Right ventricle myocardium superior (tissue), 1 donor: ENCODE measurements at regions not wholly inside any gene's neighbourhood (a gene's known extent, or its start where the extent isn't known, plus 50 kb on each side); places are given as distances from the start of the nearest gene placed in this dataset.
"Not testable (repeated sequence)": the region's sequence is repeated elsewhere in the genome, so short reads cannot be mapped to it uniquely, and the experiment has no call there.

ENCODE experiments used
- ATAC-seq: fragments of 200-7000 bp; cut with Tn5 transposase; one replicate; pipeline ENCODE4 v1.9.1; 2020; ENCODE audit warnings: mild to moderate bottlenecking; ENCODE audit not compliant: poor library complexity
- DNase-seq: peaks from one replicate; pipeline ENCODE4 v3.0.0-alpha.2; 2020
- intact Hi-C: fragments of 100-400 bp; cut with DNase I; formaldehyde crosslinking; loops from one replicate; pipeline ENCODE4 v1.11.2; 2022
- donor health status: DM: no; HTN: yes; CAD: no; lungs with severe emphysema.

DNA sequence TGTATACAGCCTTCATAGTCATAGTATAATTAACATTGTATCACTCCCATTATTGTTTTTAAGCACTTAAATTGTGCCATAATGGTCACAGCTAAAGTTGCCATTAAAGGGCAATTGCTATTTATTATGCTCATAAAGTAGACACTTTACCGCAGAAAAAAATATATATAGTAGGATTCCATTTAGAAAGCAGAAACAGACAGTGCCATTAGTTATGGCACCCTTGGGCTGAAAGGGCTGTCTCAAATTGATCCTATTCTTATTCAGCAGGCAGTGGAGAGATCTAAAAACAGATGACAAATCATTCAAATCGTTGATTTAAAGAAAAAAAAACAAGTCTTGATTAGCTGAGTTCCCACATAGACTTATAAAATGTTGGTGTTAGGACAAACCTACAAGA, 514.2 kb upstream of the ROBO2 start:
- DNase-seq, result no peak
- intact Hi-C loops, result no loop called here
- no peak for ATAC-seq

DNA sequence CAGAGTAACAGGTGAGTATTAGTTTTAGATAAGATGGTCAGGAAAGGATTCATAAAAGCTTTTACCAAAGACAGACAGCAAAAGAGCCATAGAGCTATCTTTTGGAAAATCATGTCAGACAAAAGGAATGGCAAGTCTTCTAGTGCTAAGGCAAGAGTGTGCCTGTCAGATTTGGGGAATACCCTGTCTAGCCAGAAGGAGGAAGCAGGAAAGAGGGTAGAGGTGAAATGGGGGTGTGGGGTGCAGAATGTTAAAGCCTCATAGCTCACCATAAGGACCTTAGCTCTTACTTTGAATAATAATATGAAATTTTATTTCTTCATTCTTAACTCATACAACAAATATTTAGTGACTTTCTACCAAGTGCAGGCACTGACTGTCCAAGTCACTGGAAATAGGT, 512.1 kb upstream of the ROBO2 start:
- ATAC-seq (no peak), DNase-seq (no peak)
- intact Hi-C loops, result no loop called here

DNA sequence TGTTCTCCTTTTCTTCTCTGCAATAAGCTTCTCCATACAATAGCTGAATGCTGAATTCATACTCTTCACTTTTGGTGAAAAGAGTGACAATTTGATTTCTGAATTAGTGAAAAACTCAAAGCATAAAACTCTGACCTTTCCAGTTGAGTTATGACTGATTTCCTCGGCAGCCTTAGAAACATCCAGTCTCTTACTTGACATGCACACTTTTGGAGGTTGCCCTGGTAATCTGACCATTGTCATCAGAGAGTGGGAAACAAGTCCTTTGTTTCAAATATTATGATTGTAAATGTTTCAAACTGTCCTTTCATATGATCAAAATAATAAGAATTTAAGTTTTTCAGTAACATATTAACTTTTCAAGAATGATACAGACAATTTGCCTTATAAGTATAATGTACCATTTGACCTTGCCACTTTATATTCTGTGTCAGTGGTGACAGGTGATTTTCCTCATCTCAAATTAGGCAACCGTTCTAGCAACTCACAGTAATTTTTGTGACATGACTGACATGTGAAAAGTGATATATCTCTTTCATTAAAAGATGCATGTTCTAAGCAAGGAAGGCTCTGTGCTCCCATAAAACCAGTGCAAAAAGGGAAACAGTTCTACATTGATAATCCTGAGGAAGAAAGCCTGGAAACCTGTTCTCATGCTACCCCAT, 507.6 kb upstream of the ROBO2 start:
- ATAC-seq (no peak), DNase-seq (no peak)
- intact Hi-C loops, result no loop called here

DNA sequence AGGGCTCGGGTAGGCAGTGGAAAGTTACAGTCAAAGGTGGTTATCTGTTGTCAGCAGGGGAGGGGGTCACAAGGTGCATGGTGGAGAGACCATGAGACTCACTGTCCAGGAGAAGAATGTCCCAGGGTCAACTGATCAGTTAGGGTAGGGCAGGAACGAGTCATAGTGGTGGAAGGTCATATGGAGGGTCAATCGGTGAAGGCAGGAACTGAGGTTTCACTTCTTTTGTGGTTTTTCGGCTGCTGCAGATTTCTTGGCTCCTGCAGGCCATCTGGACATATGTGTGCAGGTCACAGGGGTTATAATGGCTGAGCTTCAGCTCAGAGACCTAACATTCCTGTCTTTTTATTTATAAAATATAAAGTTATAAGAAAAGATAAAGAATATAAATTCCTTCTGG, 506.2 kb upstream of the ROBO2 start:
- DNase-seq, ATAC-seq, intact Hi-C loops: not testable (repeated sequence)

DNA sequence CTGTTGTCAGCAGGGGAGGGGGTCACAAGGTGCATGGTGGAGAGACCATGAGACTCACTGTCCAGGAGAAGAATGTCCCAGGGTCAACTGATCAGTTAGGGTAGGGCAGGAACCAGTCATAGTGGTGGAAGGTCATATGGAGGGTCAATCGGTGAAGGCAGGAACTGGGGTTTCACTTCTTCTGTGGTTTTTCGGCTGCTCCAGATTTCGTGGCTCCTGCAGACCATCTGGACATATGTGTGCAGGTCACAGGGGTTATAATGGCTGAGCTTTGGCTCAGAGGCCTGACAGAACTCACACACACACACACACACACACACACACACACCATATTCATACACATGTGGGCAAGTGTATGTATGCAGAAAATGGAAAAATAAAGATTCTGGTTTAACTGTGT, 502.0 kb upstream of the ROBO2 start:
- ATAC-seq, intact Hi-C loops: not testable (repeated sequence)

DNA sequence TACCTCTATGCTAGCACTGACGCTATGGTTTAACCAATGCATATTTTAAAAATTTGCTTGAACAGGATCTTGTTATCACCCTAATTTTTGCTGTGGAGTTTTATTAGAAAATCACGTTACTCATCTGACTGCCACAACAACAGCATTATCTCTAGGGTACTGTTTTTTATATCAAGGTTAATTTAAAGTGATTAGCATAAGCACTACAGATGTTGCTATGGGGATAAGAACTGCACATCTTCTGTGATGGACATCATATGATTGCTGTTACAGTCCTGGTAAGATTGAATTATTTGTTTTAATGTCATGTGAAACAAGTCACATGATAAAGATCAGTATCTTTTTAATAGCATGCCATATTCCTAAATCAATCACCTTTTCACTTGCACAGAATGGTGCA, 492.2 kb upstream of the ROBO2 start:
- intact Hi-C loops, result no loop called here
- ATAC-seq, result no peak
- DNase-seq, result no peak

More for the DNA sequence above, 502.0 kb upstream of the ROBO2 start:
- DNase-seq, result not testable (repeated sequence)

DNA sequence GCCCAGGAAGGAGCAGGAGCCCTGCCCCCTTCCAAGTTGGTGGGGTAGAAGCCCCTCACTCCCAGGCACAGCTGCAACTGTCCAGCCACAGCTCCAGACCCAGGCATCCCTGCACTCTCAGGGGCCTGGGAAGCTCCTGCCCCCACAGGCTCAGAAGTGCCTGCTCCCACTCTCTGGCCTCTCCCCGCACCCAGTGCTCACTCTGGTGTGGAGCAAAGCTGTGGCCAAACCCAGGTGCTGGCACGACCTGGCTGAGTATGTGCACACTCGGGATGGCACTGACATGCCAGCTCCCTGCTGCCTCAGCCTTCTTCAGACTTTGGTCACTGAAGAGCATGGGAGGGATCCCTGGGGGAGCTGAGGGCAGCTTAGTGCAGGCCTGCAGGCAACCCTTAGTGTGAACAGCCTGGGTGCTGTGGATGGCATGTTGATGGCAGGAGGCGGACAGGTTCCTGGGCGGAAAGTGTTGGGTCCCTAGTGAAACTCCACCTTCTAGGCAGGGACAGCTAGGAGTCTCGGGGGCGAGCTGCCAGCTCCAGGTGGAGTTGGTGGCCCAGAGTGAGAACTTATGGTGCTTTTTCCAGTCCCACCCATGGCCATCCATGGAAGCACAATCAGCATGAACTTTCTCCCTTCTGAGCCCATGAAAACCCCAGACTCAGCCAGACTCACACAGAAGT, 489.2 kb upstream of the ROBO2 start:
- ATAC-seq (no peak), DNase-seq (no peak)
- intact Hi-C loops, result no loop called here

DNA sequence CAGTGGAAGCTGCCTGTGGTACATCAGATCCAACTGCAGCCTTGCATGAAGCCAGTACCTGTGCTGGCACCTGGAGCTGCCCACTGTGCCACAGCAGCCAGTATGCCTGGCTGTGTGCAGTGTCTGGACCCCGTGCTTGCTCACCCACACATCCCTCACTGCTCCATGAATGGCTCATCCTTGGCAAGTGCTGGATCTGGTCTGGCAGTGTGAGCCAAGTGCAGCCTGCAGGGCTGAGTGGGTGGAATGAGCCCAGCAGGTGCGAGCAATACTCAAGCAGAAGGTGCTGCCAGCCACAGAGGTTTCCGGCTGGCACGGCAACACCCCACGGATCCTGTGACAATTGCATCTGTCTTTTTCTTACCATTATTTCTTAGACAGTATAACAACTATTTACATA, 488.2 kb upstream of the ROBO2 start:
- no peak for DNase-seq
- ATAC-seq, result no peak
- intact Hi-C loops, result no loop called here

DNA sequence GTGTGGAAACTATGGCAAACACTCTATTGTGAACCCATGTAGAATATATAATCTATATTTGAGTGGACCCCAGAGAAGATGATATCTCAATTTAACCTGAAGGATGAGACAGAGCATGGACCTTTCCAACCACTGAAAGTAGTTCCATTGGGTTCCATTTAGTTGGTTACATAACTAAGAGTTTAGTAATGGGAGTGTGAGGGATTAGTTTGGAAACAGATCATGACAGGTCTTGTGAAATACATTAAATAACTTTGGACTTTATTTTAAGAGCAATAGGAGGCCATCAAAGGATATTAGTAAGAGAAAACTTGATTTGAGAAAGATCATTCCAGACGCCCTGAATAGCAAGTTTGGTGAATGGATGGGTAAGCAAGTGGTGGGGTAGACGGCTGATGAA, 487.2 kb upstream of the ROBO2 start:
- DNase-seq, result no peak
- intact Hi-C loops, result no loop called here

DNA sequence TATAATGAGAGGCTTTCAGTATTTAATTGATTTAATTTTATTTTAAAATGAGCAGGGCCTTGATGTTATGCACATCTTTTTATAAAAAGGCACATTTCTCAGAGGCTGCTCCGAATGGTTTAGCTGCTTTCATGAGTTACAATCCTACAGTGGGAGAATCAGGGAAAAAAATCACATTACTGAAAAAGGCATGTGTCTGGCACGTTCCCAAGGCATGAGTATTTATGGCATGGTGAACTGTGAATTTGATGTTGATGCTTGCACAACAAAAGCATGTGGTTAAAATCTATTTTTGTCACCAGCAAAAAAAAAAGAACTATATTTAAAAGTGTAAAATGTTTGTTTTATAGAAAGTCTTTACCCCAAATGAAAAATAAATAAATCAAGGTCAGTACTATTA, 485.2 kb upstream of the ROBO2 start:
- intact Hi-C loops, result no loop called here
- peak; percentile 55 for ATAC-seq
- no peak for DNase-seq

More for the DNA sequence above, 487.2 kb upstream of the ROBO2 start:
- ATAC-seq, result no peak

DNA sequence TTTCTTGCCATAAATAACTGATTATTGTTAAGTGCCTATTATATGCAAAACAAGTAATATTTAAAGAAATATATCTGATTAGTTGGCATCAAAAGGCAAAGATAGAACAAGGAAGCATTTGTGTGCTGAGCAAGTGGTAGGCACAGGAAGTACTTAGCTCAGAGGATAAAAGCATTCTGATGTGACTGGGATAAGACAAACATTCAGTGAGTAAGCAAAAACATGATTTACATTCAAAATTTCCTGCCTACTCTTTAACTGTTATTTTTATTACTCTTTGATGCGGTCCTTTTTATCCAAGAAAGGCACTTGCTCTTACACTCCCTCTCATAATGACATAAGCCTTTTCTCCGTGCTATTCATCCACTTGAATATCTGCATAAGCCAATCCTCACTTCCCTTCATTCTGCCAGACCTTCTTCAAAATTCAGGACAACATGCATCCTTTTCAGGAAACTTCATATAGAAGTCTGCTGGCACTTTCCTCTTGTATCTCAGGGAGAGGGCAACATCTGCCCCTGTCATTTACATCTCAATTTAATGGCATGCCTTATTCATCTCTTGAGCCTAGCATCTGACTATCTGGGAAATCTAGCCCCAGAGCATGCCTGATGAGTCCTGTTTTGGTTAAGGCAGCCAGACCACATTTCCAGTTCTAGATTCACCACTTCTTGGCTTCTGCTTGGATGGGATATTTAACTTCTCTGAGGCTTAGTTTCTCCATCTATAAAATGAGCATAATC, 478.2 kb upstream of the ROBO2 start:
- DNase-seq (no peak), ATAC-seq (no peak)
- intact Hi-C loops, result no loop called here

DNA sequence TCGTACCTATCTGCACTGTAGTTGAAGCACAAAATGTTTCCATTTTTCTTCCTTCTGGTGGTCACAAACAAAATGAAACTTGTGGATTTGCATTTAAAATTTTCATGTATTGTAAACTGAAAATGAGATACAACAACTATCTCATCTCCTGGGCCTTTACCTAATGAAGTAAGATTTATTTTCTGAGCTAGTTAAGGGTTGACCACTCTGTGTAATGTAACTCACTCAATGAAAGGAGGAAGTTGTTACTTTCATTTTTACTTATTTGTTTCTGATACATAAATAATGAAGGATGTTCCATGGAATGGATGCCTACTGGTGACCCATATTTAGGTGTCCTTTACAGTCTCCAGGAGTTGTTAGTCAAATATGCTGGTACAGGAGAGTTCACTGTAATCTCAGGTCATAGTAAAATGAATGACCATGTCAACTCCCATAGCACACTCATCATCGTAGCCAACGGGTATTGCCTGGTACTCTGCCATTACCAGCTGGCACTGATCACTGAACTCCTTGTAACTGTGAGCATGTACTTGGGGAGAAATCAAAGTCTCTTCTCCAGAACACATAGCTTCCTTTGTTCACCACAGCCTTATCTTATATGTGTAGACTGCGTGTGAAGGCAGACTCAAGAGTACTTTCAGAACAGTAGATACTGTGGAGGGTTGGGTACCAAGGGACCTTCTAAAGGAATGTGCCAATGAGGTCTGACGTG, 474.2 kb upstream of the ROBO2 start:
- intact Hi-C loops, result no loop called here
- DNase-seq, result no peak
- ATAC-seq, result peak; percentile 96

DNA sequence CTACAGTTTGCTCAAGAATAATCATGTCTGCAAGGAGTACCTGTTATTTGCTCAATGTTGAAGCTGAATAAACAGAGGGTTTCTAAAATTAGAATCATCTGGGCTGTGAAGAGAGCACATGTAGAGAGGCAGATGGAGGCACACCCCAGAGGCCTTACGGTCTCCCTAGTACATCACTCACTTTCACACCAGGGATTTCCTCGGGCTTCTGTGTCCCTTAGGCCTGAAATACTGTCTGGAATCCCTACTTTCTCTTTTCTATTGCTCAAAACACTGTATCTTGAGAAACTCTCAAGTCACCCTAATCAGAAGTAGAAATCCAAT, 473.7 kb upstream of the ROBO2 start:
- DNase-seq, result no peak
- ATAC-seq, result no peak
- intact Hi-C loops, result no loop called here

DNA sequence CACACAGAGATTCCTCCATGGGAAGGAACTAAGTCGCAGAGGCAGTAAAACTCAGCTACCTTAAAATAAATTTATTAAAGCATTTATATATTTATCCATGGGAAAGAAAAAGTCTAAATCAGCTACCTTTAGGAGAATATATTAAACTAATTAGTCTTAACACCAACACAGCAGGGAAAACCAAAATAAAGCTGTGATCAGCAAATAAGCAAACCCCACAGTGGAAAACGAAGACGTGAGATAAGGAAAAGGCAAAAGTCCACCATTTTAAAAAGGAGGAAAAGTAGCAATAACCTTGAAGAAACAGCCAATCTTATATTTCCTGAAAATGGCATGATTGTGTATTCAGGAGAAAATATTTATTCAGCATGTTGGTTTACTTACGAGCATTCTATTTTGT, 473.0 kb upstream of the ROBO2 start:
- intact Hi-C loops, result no loop called here
- no peak for DNase-seq
- no peak for ATAC-seq

DNA sequence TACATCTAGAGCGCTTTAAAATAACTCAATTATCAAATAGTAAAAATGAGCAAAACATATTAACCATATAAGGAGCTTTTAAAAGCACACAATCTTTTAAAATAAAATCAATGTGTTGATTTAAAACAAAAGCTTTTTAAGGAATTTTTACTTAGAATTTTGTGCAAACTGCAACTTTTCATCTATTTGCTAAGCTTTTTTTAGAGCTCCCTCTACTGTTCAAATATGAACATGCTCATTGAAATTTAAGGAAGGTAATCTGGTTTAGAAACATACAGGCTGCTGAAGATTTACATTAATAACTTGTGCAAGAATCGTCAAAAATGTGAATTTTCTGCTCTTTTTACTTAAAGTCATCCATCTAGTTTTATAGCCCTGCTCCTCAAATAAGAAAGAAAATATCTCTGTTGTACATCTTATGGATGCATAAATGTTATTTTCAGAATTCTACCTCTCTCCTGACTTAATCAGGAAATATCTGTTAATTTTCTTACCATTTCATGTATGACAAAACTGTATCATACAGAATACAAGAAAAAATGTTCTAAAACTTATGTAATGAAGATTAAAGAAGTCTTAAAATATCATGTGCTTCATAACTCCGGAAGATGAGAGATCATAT, 469.4 kb upstream of the ROBO2 start:
- DNase-seq (no peak), ATAC-seq (no peak)
- intact Hi-C loops, result loop anchor here (10.0 kb wide), 1 partner anchor 196 kb away; no protein-coding TSS in a partner anchor

DNA sequence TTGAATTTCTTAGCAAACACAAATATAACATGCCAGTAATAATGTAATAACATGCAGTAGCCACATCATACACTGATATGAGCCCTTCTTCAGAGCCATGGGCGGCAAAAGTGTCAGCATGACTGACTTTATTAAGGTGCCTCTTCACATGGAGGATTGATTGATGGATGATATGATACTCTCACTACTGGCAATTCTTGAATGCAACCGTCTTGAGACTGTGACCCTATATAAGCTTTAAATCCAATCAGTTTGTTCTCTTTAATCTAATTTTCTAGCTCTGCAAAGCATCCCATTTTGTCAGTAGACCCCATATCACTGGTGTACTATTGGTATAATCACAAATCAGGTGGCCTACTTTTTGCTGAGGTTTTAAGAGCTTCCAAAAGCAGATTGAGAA, 463.7 kb upstream of the ROBO2 start:
- intact Hi-C loops, result loop anchor here (10.0 kb wide), 1 partner anchor 201 kb away; no protein-coding TSS in a partner anchor
- no peak for ATAC-seq
- DNase-seq, result no peak

DNA sequence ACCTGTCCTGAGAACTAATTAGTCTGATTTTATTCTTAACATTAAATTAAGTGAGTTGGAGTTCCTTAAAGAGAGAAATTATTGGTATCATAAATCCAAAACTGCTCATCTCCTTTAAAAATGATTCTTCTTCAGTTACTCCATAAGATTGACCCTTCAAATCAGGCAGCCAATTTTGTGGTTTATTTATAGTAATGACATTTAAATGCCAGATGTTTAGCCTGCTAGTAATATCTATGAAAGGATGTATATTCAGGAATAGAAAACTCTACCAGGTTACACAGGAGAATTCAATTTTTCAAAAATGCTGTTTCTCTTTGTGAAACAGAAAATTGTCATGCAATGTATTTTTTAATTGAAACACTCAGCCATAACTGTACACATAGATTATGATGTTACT, 457.8 kb upstream of the ROBO2 start:
- DNase-seq (no peak), ATAC-seq (peak; percentile 46)
- intact Hi-C loops, result no loop called here

DNA sequence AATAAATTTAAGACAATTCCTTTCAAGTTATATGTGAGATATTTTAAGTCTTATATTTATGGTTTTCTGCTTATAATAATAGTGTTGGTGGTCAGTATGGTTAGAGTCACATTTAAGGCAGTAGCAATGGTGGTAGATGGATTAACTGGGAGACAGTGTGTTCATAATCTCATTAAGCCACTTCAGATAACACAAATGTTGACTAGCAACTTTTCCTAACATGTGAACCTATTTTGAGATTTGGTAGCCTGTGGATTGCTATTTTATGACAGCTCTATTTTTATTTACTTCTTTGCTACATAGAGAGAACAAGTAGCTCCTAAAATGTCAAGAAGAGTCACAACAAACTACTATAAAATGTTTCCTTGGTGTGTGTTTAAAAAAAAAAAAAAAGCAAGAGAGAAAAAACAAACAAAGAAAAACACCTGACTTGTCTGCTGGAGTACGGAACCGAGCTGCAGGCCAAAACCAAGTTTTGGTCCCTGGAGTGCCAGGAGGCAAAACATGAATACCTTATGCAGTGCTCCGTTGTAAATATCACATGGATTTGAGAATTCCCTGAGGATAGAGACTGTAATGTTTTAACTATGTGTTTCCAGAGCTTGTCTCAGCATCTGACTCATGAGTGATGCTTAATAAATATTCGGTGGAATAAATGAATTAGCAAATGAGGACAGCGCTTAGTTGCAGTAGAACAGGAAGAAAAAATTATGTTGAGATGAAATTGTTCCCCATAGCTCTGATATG, 457.1 kb upstream of the ROBO2 start:
- DNase-seq (no peak), ATAC-seq (peak; percentile 91)
- intact Hi-C loops, result no loop called here
